ENCODE measurements at regions not wholly inside any gene's neighbourhood (a gene's known extent, or its start where the extent isn't known, plus 50 kb on each side); places are given as distances from the start of the nearest gene placed in this dataset.

- H3K4me2 ChIP-seq (ENCODE audit: insufficient read depth, low read length) = no peak overlapping the region
- H3K4me1 ChIP-seq (ENCODE audit: insufficient read depth, low read length) = no peaks in the 10 kb centered on the region
- no peak for ATAC-seq (ENCODE audit: insufficient read depth, low read depth)
- H3K36me3 ChIP-seq (ENCODE audit: insufficient read depth, low read length) = no peaks in the 10 kb centered on the region
- H3K9ac ChIP-seq (ENCODE audit: low read depth, low read length) = no peak overlapping the region
- no peak overlapping the region for H2AFZ ChIP-seq (ENCODE audit: low read depth, low read length)
- no peak for DNase-seq
- no peaks in the 10 kb centered on the region for H3K9me3 ChIP-seq (ENCODE audit: insufficient read depth, low read length, severe bottlenecking)
- no peak overlapping the region for H3K27ac ChIP-seq (ENCODE audit: low read length)
- no peaks in the 10 kb centered on the region for H3K79me2 ChIP-seq (ENCODE audit: insufficient read depth, low read length)
- no peak overlapping the region for H3K4me3 ChIP-seq (ENCODE audit: low read depth in 1 of 2, low read length in 2 of 2)
- no peak for TF ChIP-seq CTCF (IDR thresholded peaks at IDR 0.05; ENCODE audit: borderline replicate concordance, extremely low read depth, low read length, poor library complexity, severe bottlenecking)
- no peak for TF ChIP-seq EZH2 (IDR thresholded peaks at IDR 0.05; ENCODE audit: borderline replicate concordance, low read depth, low read length, severe bottlenecking)
- H3K27me3 ChIP-seq (ENCODE audit: insufficient read depth, low read length, poor library complexity) = no peaks in the 10 kb centered on the region
- H4K20me1 ChIP-seq (ENCODE audit: insufficient read depth, low read length) = no peaks in the 10 kb centered on the region
Measured at GRCh38 chr14:53767566-53767965, 189.1 kb downstream of the BMP4 start.

GRCh38 chr14:53766601-53767000 lies 190.0 kb downstream of the BMP4 start:
- Histone ChIP-seq H3K9ac (ENCODE audit: low read depth, low read length) (no peak overlapping the region), H2AFZ (ENCODE audit: low read depth, low read length) (no peak overlapping the region), H3K9me3 (ENCODE audit: insufficient read depth, low read length, severe bottlenecking) (no peaks in the 10 kb centered on the region), H4K20me1 (ENCODE audit: insufficient read depth, low read length) (no peaks in the 10 kb centered on the region), H3K36me3 (ENCODE audit: insufficient read depth, low read length) (no peaks in the 10 kb centered on the region), H3K27me3 (ENCODE audit: insufficient read depth, low read length, poor library complexity) (no peaks in the 10 kb centered on the region), H3K4me3 (ENCODE audit: low read depth in 1 of 2, low read length in 2 of 2) (no peak overlapping the region), H3K27ac (ENCODE audit: low read length) (no peak overlapping the region), H3K4me1 (ENCODE audit: insufficient read depth, low read length) (no peaks in the 10 kb centered on the region), H3K79me2 (ENCODE audit: insufficient read depth, low read length) (no peaks in the 10 kb centered on the region), H3K4me2 (ENCODE audit: insufficient read depth, low read length) (no peak overlapping the region)
- no peak for TF ChIP-seq EZH2 (IDR thresholded peaks at IDR 0.05; ENCODE audit: borderline replicate concordance, low read depth, low read length, severe bottlenecking)
- no peak for TF ChIP-seq CTCF (IDR thresholded peaks at IDR 0.05; ENCODE audit: borderline replicate concordance, extremely low read depth, low read length, poor library complexity, severe bottlenecking)
- DNase-seq (no peak), ATAC-seq (ENCODE audit: insufficient read depth, low read depth) (no peak)

GRCh38 chr14:53766106-53766505 lies 190.5 kb downstream of the BMP4 start:
- H3K4me3 ChIP-seq (ENCODE audit: low read depth in 1 of 2, low read length in 2 of 2) = no peak overlapping the region
- no peaks in the 10 kb centered on the region for H3K79me2 ChIP-seq (ENCODE audit: insufficient read depth, low read length)
- no peaks in the 10 kb centered on the region for H3K4me1 ChIP-seq (ENCODE audit: insufficient read depth, low read length)
- no peak overlapping the region for H3K9ac ChIP-seq (ENCODE audit: low read depth, low read length)
- TF ChIP-seq EZH2 (IDR thresholded peaks at IDR 0.05; ENCODE audit: borderline replicate concordance, low read depth, low read length, severe bottlenecking) (no peak), CTCF (IDR thresholded peaks at IDR 0.05; ENCODE audit: borderline replicate concordance, extremely low read depth, low read length, poor library complexity, severe bottlenecking) (no peak)
- DNase-seq (no peak), ATAC-seq (ENCODE audit: insufficient read depth, low read depth) (no peak)
- no peaks in the 10 kb centered on the region for H3K27me3 ChIP-seq (ENCODE audit: insufficient read depth, low read length, poor library complexity)
- H3K27ac ChIP-seq (ENCODE audit: low read length) = no peak overlapping the region
- H3K36me3 ChIP-seq (ENCODE audit: insufficient read depth, low read length) = no peaks in the 10 kb centered on the region
- no peaks in the 10 kb centered on the region for H4K20me1 ChIP-seq (ENCODE audit: insufficient read depth, low read length)
- H2AFZ ChIP-seq (ENCODE audit: low read depth, low read length) = no peak overlapping the region
- H3K9me3 ChIP-seq (ENCODE audit: insufficient read depth, low read length, severe bottlenecking) = no peaks in the 10 kb centered on the region
- H3K4me2 ChIP-seq (ENCODE audit: insufficient read depth, low read length) = no peak overlapping the region

GRCh38 chr14:53764846-53765245 lies 191.8 kb downstream of the BMP4 start:
- no peak overlapping the region for H3K27ac ChIP-seq (ENCODE audit: low read length)
- DNase-seq (no peak), ATAC-seq (ENCODE audit: insufficient read depth, low read depth) (no peak)
- H3K9ac ChIP-seq (ENCODE audit: low read depth, low read length) = no peak overlapping the region
- no peaks in the 10 kb centered on the region for H3K36me3 ChIP-seq (ENCODE audit: insufficient read depth, low read length)
- H3K4me1 ChIP-seq (ENCODE audit: insufficient read depth, low read length) = no peaks in the 10 kb centered on the region
- H3K27me3 ChIP-seq (ENCODE audit: insufficient read depth, low read length, poor library complexity) = no peaks in the 10 kb centered on the region
- H3K9me3 ChIP-seq (ENCODE audit: insufficient read depth, low read length, severe bottlenecking) = no peaks in the 10 kb centered on the region
- TF ChIP-seq CTCF (IDR thresholded peaks at IDR 0.05; ENCODE audit: borderline replicate concordance, extremely low read depth, low read length, poor library complexity, severe bottlenecking) (no peak), EZH2 (IDR thresholded peaks at IDR 0.05; ENCODE audit: borderline replicate concordance, low read depth, low read length, severe bottlenecking) (no peak)
- no peak overlapping the region for H3K4me3 ChIP-seq (ENCODE audit: low read depth in 1 of 2, low read length in 2 of 2)
- no peak overlapping the region for H3K4me2 ChIP-seq (ENCODE audit: insufficient read depth, low read length)
- H2AFZ ChIP-seq (ENCODE audit: low read depth, low read length) = no peak overlapping the region
- no peaks in the 10 kb centered on the region for H3K79me2 ChIP-seq (ENCODE audit: insufficient read depth, low read length)
- H4K20me1 ChIP-seq (ENCODE audit: insufficient read depth, low read length) = no peaks in the 10 kb centered on the region

Data from DND-41 (cell line).